ENCODE measurements at regions not wholly inside any gene's neighbourhood (a gene's known extent, or its start where the extent isn't known, plus 50 kb on each side); places are given as distances from the start of the nearest gene placed in this dataset.

GRCh38 chr1:239976130-239976968 lies 115.3 kb upstream of the FMN2 start:
- Mint-ChIP-seq H3K4me3 (no peak overlapping the region), H3K4me1 (ENCODE audit: low read depth) (no peaks in the 10 kb centered on the region), H3K27ac (no peak overlapping the region), H3K9me3 (peaks cover 16% of the 10 kb centered on the region), H3K27me3 (peaks cover 5% of the 10 kb centered on the region), H3K36me3 (ENCODE audit: low read depth) (no peaks in the 10 kb centered on the region)
- POLR2A ChIA-PET: no interaction called here
- ATAC-seq (peak; percentile 71), DNase-seq (peak; percentile 64)
- intact Hi-C loops (cut with micrococcal nuclease): loop anchor here (2.0 kb wide), 1 partner anchor 26 kb away; no protein-coding TSS in a partner anchor
- TF ChIP-seq CTCF (IDR thresholded peaks at IDR 0.05): peak; percentile 86
- CTCF ChIA-PET: interaction anchor here (0.7 to 2.1 kb wide), 10 partner anchors 8 to 257 kb away, joined by 3 to 22 read pairs (median 4); no protein-coding TSS in a partner anchor

- ATAC-seq (no peak), DNase-seq (no peak)
- Mint-ChIP-seq H3K27me3 (peaks cover 2% of the 10 kb centered on the region), H3K9me3 (peaks cover 16% of the 10 kb centered on the region), H3K36me3 (ENCODE audit: low read depth) (no peaks in the 10 kb centered on the region), H3K4me1 (ENCODE audit: low read depth) (no peaks in the 10 kb centered on the region), H3K4me3 (no peak overlapping the region), H3K27ac (no peak overlapping the region)
- ChIA-PET CTCF (interaction anchor here (0.6 to 2.1 kb wide), 6 partner anchors 9 to 669 kb away, joined by 3 to 16 read pairs (median 4); no protein-coding TSS in a partner anchor), POLR2A (no interaction called here)
- TF ChIP-seq CTCF (IDR thresholded peaks at IDR 0.05): no peak
- intact Hi-C loops (cut with micrococcal nuclease): loop anchor here (2.0 kb wide), 1 partner anchor 27 kb away; no protein-coding TSS in a partner anchor
These were observed 114.3 kb upstream of the FMN2 start for GRCh38 chr1:239977416-239977815.

GRCh38 chr1:239979456-239979855 lies 112.2 kb upstream of the FMN2 start:
- DNase-seq: no peak
- ChIA-PET CTCF (interaction anchor here (0.8 kb wide), 1 partner anchor 28 kb away, joined by 4 read pairs; no protein-coding TSS in a partner anchor), POLR2A (interaction anchor here (0.6 kb wide), 1 partner anchor 556 kb away, joined by 3 read pairs; no protein-coding TSS in a partner anchor)
- no peak for ATAC-seq
- intact Hi-C loops (cut with micrococcal nuclease): no loop called here
- no peaks in the 10 kb centered on the region for H3K36me3 Mint-ChIP-seq (ENCODE audit: low read depth)
- no peak overlapping the region for H3K4me3 Mint-ChIP-seq
- H3K27ac Mint-ChIP-seq: no peak overlapping the region
- no peaks in the 10 kb centered on the region for H3K4me1 Mint-ChIP-seq (ENCODE audit: low read depth)
- no peak for TF ChIP-seq CTCF (IDR thresholded peaks at IDR 0.05)
- H3K9me3 Mint-ChIP-seq: peaks cover 22% of the 10 kb centered on the region
- peaks cover 2% of the 10 kb centered on the region for H3K27me3 Mint-ChIP-seq

GRCh38 chr1:239982762-239983161 lies 108.9 kb upstream of the FMN2 start:
- ChIA-PET POLR2A (no interaction called here), CTCF (no interaction called here)
- no peaks in the 10 kb centered on the region for H3K36me3 Mint-ChIP-seq (ENCODE audit: low read depth)
- H3K27ac Mint-ChIP-seq: no peak overlapping the region
- no peaks in the 10 kb centered on the region for H3K4me1 Mint-ChIP-seq (ENCODE audit: low read depth)
- intact Hi-C loops (cut with micrococcal nuclease): no loop called here
- TF ChIP-seq CTCF (IDR thresholded peaks at IDR 0.05): no peak
- peaks cover under 1% of the 10 kb centered on the region for H3K27me3 Mint-ChIP-seq
- H3K4me3 Mint-ChIP-seq: no peak overlapping the region
- ATAC-seq: no peak
- DNase-seq: no peak
- peaks cover 33% of the 10 kb centered on the region for H3K9me3 Mint-ChIP-seq

GRCh38 chr1:239985044-239985443 lies 106.6 kb upstream of the FMN2 start:
- ChIA-PET POLR2A (no interaction called here), CTCF (no interaction called here)
- Mint-ChIP-seq H3K9me3 (peaks cover 20% of the 10 kb centered on the region), H3K4me1 (ENCODE audit: low read depth) (no peaks in the 10 kb centered on the region), H3K27ac (no peak overlapping the region), H3K27me3 (peaks cover 4% of the 10 kb centered on the region), H3K36me3 (ENCODE audit: low read depth) (no peaks in the 10 kb centered on the region), H3K4me3 (no peak overlapping the region)
- TF ChIP-seq CTCF (IDR thresholded peaks at IDR 0.05): no peak
- intact Hi-C loops (cut with micrococcal nuclease): no loop called here
- ATAC-seq (no peak), DNase-seq (no peak)

Measured in activated CD8-positive, alpha-beta T cell treated with anti-CD3 and anti-CD28 coated beads for 36 hours (primary cell).